ENCODE measurements at regions not wholly inside any gene's neighbourhood (a gene's known extent, or its start where the extent isn't known, plus 50 kb on each side); places are given as distances from the start of the nearest gene placed in this dataset.
A peak's percentile ranks its signal among the peaks of the same experiment; 100 is the strongest.

DNA sequence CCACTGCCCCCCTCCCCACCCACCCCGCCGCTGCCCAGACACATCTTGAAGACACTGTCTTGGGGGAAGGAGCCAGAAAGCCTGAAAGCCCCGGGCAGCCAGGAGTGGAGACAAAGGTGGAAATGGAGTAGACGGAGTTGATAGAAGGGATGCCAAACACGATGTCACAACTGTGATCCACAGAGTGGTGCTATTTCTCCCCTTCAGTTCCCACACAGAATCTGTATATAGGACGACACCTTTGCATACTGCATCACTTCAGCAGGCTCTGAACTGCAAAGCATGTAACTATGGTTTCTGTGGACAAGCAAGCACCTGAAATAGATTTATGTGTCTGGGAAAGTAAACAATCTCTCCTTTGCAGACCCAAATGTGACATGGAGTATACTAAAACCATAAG is 56.4 kb upstream of the F13A1 start:
- no peak for DNase-seq

DNA sequence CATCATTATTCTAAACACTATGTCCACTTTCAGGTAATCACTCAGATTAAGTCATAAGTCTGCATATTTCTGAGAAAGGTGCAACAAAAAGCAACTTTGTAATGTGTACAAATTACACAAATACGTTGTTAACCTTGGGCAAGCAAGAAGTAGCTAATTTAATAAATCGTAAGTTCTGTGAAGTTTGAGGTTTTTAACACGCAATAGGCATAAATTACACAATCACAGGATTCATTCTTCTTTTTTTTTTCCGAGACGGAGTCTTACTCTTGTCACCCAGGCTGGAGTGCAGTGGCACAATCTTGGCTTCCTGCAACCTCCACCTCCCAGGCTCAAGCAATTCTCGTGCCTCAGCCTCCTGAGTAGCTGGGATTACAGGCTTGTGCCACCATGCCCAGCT is 57.2 kb upstream of the F13A1 start:
- no peak for DNase-seq

DNA sequence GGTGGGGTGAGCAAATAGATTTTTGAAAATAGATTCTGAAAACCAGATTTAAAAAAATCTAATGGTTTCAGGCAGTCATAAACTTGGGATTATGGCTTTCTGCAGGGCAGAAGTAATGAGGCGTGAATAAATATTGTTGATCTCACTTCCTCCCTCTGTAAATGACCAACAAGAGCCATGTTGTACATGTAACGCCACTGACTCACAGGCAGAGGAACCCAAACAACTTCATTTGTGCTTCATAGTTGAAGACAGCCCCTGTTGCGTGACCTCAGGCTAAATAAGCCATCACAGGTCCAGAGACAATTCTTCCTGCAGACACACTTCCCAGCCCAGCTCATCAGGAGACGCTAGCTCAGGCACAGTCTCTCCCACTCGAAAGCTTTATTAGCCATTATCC is 59.1 kb upstream of the F13A1 start:
- DNase-seq, result no peak

DNA sequence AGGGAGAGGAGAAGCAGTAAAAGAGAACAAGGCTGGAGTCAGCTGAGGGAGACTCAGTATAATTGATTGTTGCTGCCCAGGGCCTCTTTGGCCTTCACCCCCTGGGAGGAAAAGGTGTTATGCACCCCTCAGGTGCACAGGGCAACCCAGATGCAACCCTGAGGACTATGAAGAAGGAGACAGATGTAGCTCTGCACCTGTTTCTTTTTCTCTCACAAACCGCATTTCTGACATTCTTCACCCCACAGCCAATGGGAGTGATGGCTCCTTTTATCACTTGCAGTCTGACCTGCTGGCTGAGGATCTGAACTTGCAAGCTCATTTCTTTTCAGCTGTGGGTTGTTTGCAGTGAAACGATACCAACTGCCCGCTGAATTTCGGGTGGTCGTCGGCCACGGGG is 64.1 kb upstream of the F13A1 start:
- no peak for DNase-seq

DNA sequence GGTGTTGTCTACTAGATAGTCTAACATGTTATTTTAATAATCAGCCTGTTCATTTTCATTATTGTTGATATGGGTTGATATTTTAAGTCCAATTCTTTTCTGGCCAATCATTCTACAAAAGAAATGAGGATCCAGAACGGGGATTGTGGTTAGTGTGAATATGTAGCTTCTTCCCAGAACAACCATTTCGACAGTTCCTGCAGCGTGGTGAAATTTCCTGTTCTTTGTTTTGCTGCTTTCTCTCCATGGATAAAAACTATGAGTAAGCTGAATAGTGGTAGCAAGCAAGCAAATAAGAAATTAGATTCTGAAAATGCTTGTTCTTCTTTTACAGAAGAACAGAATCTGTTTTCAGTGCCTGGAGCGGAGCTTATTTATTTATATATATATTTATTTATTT is 65.5 kb upstream of the F13A1 start:
- DNase-seq, result no peak

DNA sequence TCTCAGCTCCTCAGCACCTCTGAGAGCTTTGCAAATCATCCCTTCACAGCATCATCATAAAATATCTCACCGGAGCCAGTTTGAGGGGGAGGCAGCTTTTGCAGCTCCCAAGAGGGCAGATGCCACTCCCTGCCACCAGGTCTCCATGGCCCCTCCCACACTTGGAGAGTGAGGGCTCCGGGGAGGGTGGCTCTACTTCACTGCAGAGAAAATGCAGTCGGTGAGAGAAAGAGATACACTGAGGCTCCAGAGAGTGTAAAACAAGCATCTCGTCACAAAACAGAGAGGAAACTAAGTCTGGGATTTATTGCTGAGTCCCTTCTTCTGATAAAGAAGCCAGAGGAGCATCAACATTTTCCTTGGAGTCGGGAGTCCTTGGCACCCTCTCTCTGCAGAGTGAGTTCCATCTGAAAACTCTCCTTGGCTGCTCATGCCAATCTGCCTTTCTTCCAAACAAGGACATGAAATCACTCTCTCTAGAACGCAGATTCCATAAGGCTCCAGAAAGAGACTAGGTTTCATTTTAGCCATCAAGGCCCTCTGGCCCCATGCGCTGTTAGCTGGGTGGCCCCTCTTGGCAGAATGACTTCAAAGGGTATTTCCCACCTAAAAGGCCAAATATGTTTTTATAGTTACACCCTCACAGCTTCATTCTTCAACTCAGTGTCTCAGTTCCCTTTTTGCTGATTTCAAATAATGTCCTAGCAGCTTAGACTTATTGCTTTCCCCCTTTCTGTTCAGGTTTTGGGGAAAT is 70.6 kb upstream of the F13A1 start:
- no peak for DNase-seq

DNA sequence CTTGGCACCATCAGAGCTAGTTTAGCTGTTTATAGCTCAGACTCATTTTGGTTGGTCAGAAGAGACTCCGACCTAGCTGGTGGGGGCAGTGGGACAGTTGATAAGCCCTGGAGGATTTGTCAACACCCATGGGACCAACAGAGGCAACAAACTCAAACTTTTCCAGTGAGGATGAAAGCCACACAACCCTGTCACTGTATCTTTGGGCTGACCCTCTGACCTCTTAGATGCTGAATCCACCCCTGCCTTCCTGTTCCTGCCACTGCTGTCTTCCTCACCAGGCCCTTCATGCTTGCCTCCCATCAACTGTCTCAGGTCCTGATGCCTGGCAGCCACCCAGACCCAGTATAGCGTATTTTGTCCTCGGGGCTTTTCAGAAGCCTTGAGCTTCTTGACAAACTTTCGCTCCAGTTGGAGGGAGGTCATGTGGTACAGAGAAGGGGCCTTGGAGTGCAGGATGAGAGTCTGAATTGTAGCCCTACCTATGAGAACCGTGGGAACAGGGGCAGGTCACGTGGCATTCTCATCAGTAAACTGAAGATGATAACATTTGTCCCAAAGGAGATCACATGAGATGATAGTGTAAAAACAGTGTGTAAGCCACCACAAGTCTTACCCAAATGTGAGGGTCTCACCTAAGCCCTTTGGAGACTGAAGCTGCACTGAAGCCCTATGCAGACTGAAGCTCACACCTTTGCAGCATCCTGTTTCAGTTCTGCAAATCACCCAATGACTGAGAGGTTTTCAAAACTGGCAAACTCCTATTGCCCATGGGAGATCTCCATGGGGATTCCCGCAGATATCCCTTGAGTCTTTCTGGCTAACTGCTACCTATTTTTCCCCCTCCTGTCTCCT is 72.0 kb upstream of the F13A1 start:
- DNase-seq, result no peak

DNA sequence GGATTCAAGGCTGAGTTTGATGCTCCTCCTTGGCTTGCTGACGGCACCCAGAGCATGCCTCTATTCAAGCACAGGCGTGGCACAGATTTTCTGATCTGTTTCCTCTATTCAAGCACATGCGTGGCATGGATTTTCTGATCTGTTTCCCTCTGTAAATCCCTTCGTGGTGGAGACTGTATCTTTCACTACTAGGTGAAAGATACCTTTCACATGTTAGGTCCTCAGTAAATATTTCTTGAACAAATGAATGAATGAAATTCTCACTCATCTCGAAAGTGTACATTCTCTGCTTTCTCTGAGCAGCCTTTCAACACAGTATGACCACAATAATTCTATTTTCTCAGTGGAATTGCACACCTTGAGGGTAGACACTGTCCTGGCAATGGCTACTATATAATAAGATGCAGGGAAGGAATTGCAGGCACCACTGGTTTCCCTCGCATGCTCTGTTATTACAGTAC is 72.6 kb upstream of the F13A1 start:
- DNase-seq, result no peak

DNA sequence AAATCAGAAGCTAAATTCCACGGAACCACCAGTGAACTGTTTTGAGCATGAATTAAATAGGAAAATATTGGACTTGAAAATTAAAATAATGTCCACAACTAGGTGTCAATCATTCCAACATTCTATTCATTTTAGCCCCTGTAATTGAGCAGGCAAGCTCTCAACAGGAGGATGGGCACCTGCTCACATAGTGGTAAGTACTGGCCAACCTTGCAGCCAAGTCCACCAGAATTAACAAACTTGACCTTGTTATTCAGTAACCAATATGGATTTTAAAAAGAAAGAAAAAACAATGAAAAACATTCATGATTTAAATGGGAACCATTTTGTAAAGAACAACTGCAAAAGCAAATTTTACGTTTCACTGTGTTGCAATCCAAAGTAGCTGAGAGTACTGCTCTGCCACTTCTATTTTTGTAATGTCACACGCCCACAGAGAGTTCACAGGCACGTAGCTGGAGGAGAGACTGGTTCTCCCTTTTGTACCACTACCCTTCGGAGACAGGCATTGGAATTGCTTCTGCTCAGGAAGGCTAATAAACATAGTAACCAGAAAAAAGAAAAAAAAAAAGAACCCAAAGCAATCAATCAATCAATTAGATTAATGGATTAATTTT is 75.2 kb upstream of the F13A1 start:
- no peak for DNase-seq

DNA sequence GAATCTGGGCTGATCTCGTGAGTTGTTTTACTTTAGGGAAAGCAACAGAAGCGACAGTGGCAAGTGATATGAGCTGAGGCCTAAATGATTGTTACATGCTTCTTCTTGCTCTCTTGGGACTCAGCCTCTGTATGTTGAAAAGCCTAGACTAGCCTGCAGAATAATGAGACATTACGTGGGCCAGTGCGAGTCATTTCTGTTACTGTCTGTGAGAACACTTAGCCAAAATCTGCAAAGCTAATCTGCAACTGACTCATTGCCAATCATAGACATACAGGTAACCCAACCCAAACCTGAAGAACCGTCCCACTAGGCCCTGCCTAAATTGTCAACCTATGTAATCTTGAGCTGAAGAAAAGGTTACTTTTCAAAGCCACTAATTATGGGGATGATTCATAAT is 77.4 kb upstream of the F13A1 start:
- no peak for DNase-seq

DNA sequence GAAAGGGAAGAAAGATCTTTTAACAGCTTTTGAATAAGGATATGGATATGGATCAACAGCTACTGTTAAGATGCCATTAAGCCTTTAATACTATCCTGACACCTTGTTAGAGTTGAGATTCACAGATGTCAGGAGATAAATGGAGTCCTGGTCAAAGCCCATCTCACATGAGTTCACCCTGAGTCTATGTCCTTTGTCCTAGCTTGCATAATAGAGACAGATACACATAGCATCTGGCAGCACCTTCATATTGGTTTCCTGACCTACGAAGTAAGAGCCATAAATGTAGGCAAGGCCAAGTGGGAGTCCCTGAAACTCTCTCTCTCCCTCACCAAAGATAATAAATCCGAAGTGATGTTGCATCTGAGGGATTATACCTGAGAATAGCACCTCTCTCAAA is 79.1 kb upstream of the F13A1 start:
- no peak for DNase-seq

DNA sequence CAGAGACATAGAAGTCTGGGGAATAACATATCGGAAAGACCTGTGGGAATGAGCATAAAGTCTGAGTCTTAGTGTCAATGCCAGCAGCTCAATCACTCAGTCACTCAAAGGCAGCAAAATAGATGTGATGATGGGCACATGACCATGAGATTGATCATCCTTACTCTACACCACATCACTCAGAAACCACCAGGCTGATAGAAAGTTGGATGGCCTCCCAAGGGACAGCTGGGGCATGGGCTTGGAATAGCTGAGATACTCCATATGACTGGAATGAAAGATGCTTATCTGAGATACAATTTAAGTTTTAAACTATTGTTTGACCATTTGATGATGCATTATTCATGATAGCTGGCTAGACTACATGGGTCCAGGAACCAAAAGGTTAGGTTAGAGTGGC is 80.9 kb upstream of the F13A1 start:
- DNase-seq, result no peak

DNA sequence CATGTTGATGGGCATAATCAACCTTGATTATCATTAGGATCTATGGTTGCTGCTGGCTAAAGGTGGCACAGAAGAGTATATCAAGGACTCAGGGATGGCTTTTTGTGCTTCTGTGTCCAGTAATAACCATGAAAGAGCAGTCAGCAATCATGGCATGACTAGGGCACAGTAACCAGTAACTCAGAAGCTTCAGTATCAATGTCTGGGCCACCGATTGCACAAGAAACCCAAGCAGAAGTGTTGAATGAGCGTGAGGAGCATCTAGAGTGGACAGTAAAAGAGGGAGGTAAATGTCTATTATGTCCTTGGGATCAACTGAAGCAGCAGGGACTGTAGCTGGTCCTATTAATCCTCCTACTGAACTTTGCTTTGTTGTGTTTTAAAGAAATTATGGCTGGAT is 81.5 kb upstream of the F13A1 start:
- no peak for DNase-seq

DNA sequence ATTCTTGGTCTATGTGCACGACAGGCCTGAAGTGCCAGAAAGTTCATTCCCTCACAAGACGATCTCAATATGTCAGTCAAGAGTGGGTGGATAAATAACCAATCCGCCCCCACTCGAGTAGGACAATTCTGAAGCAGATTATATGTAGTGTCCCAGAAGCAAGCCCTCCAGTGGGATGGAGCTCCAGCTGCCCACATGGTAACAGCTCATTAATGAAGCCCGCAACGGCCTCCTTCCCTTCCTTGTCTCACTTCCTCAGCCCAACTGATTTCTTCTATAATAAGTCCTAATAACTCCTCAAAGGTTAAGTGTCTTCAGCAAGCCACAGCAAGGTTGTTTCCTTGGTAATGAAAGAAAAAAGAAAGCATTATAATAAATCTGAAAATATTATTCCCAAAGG is 82.1 kb upstream of the F13A1 start:
- DNase-seq, result no peak

DNA sequence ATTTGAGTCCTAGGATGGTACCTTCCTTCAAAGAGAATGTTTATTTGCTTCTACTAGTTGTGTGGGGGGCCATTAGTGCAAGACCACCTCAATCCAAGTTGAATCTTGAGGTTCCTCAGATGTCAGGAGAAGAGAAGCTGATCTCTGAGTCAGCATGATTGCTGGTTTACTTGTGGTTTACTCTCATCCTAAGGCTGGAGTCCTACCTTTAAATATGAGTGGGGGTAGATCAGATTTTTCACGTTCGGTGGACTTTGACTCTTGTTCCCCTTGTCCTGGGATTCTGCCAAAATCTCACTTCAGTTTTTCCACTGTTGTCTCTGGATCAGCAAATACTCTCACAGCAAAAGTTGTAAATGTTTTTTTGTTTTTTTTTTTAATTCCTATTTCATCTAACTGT is 84.6 kb upstream of the F13A1 start:
- no peak for DNase-seq

DNA sequence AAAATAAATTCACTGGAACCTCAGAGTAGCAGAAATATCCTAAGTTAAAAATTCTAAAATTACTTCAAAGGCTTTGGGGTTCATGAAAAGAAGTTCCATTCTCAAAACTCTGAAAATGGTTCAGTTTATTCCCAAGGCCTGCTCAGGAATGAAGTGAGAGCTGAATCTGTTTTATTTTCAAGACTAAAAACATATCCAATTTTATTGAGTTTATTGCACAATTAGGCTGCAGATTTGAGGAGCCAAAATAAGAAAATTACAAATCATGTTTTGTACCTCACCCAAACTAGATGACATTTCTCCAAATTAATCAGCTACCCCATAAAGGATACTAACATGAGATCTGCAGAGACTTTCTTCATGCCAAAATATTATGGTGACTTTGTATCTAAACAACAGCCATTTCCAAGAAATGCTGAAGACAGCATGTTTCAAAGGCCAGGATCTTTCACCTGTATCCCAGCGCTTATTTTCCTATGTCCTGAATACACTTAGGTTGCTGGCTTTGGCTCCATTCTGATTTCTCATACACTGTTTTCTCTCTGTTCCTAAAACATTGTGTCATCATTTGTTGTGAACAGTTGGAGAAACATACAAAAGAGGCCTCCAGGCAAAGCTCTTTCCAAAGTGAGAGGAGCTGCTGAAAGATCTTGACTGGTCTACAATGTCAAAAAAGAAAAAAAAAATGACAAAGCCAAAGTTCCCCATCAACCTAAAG is 85.7 kb upstream of the F13A1 start:
- no peak for DNase-seq

DNA sequence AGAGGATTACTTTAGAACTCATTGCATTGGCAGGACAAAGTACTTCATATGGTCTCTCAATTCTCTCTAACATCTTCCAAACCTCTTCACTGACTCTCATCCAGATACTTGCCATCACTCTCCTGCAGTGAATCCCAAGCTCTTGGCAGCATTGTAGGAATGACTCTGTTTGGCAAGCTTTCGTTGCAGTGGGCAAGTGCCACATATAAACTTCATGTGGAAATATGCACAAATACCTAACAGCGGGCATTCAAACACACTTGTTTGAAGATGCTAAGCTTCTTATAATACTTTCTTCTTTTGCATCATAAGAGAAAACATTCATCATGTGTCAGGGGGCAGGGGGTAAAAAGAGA is 86.2 kb upstream of the F13A1 start:
- DNase-seq, result no peak

DNA sequence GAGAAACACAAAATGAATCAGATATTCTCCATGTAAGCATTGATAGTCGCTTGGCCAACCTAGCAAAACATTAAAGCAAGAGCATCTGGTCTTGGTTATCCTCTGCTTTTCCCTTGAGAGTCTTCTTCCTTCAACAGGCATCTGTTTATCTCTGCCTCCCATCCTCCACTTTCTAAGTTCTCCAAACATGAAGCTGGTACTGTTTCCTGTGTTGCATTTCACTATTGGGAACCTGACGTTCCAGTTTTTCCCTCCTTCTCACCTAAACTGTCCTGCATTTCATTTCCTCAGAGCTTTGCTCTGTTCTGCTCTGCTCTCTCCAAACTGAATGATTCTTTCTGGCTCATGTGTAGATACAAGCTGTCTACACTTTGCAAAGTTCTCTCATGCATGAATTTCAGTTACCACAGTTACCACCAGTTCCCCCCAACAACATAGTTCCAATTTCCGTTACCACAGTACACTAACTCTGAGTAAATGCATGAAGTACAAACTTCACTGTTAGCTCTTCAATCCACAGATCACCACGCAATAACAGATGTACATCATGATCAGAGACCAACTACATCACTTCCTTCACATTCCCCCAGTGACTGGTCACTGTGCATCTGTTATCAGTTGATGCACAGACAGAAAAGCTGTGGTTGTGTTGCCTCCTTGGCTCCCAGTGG is 86.7 kb upstream of the F13A1 start:
- DNase-seq, result peak; percentile 29

DNA sequence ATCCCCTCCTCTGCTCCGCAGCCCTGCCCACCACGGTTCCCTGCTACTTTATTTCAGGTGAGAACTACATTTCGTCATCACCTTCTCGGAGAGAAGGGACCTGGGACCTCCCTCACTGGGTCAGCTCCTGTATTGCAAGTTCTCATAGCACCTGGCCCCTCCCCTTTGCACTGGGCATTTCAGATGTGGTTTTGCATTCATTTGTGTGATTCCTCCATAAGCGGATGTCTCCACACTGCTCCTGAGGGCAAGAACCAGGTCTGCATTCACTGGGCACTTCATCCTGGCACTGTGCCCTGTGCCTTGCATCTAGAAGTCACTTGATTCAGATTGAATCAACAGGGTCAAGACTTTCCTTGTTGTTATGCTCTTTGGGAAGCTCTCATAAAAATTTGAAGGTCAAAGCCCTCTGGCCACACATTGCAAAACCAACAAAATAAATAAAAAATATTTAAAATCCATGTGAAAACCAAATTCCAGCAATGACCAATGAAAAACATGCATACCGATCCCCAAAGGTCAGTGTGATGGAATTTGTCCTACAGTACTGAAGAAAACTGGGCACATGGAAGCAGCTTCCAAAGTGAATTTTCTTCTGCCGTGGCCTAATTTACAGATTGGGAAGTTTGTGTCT is 89.1 kb upstream of the F13A1 start:
- DNase-seq, result no peak

DNA sequence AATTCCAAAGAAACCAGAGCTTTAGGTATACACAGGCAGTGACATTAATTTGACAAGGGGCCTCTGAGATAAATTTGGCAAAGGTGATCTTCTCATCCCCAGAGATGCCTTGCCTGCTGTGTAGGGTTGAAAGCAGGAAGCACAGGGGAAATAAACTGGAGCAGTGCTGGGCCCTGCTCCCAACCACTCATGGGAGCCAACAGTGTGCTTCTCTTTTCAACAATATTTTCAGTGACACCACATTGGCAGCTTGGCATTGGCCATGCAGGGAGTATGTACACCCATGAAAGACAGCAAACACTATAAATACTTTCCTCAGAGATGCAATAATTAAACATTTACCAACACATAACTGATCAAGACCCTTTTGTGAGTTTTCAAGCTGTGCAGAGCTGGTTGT is 90.7 kb upstream of the F13A1 start:
- DNase-seq, result no peak

DNA sequence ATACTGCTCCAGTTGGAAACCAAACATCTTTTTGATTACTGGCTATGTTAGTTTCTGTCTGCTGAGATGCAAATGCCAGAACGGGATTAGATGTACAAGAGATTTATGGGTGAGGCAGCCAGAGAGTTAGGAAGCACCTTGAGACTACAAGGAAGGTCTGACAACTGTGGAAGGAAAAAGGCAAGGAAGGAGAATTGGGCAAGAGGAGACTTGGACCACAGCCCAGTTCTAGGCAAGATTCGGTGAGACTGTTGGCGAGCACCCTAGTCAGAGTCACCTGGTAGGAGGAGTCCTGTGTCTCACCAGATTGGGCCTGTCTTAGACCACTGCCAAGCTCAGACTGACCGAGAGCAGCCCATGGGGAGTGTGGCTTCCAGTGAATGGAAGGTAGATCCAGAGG is 91.8 kb upstream of the F13A1 start:
- DNase-seq, result no peak

DNA sequence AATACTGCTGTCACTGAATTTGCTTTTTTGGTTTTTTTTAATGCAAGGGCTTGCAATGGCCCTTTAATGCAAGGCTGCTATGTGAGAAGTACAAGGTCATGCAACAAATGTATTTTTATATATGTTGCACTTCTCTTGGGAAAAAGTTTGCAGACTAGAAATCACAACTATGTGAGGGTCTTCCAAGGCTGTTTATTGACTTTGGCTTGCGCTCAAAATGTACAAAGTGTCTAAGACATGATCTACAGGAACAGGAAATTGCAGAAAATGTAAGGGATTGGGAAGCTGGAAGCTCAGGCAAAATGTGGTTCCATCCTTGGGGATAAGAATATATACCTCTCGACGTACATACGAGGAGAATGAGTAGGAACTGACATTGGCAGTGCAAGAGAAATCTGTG is 92.2 kb upstream of the F13A1 start:
- peak; percentile 31 for DNase-seq

Data from right hindlimb (tissue), 1 donor.